ENCODE measurements at regions not wholly inside any gene's neighbourhood (a gene's known extent, or its start where the extent isn't known, plus 50 kb on each side); places are given as distances from the start of the nearest gene placed in this dataset.

DNA sequence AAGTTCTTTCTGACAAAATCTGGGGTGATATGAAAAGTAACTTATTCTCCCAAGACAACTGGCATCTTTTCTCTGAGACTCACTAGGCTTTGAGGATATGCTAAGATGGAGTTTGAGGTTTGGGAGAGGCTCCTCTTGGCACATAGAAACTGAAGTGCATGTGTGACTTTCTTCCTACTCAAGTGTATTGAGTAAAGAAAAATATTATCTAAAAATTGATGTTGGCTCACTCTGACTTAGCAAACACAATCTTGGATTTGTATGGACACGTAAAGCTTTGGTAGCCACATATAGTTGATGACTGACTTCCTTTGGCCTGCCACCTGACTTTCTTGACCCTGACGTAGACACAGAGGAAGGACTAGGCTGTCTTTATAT, 71.1 kb upstream of the KLF12 start:
- no peaks in the 10 kb centered on the region for H3K4me1 ChIP-seq (ENCODE audit: control insufficient read depth, insufficient read depth, low read length)
- no peak for ATAC-seq
- no peaks in the 10 kb centered on the region for H3K9me3 ChIP-seq (ENCODE audit: control insufficient read depth, insufficient read depth, low read depth, low read length)
- no peak overlapping the region for H3K27ac ChIP-seq (ENCODE audit: low read length)
- in situ Hi-C loops (cut with HindIII; ENCODE audit: low pct_unique_long_range_greater_than_20kb, low sequenced_read_pairs) = no loop called here
- no peak for TF ChIP-seq POLR2AphosphoS5 (IDR thresholded peaks at IDR 0.05; ENCODE audit: low read depth, low read length)
- no peak for TF ChIP-seq TCF7L2 (IDR thresholded peaks at IDR 0.05; ENCODE audit: low read depth, low read length)
- no peak for TF ChIP-seq REST (IDR thresholded peaks at IDR 0.05; ENCODE audit: insufficient read depth in 1 of 2, low read depth in 2 of 2, low read length in 1 of 2)
- no peak for TF ChIP-seq SIN3A (IDR thresholded peaks at IDR 0.05; ENCODE audit: borderline replicate concordance, insufficient read depth, low read depth, low read length)
- TF ChIP-seq, protein P1, sequence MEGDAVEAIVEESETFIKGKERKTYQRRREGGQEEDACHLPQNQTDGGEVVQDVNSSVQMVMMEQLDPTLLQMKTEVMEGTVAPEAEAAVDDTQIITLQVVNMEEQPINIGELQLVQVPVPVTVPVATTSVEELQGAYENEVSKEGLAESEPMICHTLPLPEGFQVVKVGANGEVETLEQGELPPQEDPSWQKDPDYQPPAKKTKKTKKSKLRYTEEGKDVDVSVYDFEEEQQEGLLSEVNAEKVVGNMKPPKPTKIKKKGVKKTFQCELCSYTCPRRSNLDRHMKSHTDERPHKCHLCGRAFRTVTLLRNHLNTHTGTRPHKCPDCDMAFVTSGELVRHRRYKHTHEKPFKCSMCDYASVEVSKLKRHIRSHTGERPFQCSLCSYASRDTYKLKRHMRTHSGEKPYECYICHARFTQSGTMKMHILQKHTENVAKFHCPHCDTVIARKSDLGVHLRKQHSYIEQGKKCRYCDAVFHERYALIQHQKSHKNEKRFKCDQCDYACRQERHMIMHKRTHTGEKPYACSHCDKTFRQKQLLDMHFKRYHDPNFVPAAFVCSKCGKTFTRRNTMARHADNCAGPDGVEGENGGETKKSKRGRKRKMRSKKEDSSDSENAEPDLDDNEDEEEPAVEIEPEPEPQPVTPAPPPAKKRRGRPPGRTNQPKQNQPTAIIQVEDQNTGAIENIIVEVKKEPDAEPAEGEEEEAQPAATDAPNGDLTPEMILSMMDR (IDR thresholded peaks at IDR 0.05) = no peak
- no peak for DNase-seq (ENCODE audit: low read depth, low spot score)
- H3K27me3 ChIP-seq (ENCODE audit: control insufficient read depth, insufficient read depth, low read length) = no peaks in the 10 kb centered on the region
- ChIA-PET POLR2A (no interaction called here), CTCF (no interaction called here)
- H3K36me3 ChIP-seq (ENCODE audit: control insufficient read depth, insufficient read depth, low read length) = no peaks in the 10 kb centered on the region
- BruUV-seq (replicated peaks) = no TSS peak
- no peak overlapping the region for H3K4me3 ChIP-seq (ENCODE audit: low read depth in 2 of 2, low read length in 2 of 2)
- intact Hi-C loops (cut with micrococcal nuclease; ENCODE audit: unreplicated experiment) = no loop called here

DNA sequence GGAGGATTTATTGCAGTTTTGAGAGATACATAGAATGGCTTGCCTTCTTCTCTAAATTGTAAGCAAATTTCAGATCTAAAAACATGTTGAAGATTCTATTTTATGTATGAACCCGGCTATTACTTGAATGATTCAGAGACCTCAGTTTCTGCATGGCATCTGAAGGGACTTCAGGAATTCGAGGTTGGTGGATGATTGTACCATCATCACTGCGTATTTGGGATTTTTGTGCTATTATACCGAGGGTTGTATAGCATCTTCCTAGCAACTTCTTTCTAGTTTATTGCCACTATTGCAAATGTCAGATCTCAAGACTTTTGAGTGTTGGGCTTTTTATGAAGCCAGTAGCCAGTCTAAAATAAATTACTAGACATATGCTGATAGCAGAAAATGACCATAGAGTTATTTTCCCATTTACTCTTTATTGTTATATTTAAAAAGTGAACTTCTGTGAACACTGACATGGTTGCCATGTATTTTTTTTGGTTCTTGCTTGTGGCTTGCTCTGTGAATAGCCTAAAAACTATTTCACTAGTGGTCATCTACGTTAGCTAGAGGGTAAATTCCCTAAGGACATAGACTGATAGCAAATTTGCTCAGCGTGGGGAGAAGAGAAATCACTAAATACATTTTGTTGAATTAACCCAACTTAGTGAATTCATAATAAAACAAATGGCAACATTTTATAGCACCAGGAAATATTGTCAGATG, 70.6 kb upstream of the KLF12 start:
- H3K27me3 ChIP-seq (ENCODE audit: control insufficient read depth, insufficient read depth, low read length) = no peaks in the 10 kb centered on the region
- intact Hi-C loops (cut with micrococcal nuclease; ENCODE audit: unreplicated experiment) = no loop called here
- H3K4me1 ChIP-seq (ENCODE audit: control insufficient read depth, insufficient read depth, low read length) = no peaks in the 10 kb centered on the region
- no peak overlapping the region for H3K27ac ChIP-seq (ENCODE audit: low read length)
- H3K9me3 ChIP-seq (ENCODE audit: control insufficient read depth, insufficient read depth, low read depth, low read length) = no peaks in the 10 kb centered on the region
- ATAC-seq = no peak
- in situ Hi-C loops (cut with HindIII; ENCODE audit: low pct_unique_long_range_greater_than_20kb, low sequenced_read_pairs) = no loop called here
- no peaks in the 10 kb centered on the region for H3K36me3 ChIP-seq (ENCODE audit: control insufficient read depth, insufficient read depth, low read length)
- TF ChIP-seq, protein P1 (IDR thresholded peaks at IDR 0.05) = no peak
- TF ChIP-seq POLR2AphosphoS5 (IDR thresholded peaks at IDR 0.05; ENCODE audit: low read depth, low read length) (no peak), REST (IDR thresholded peaks at IDR 0.05; ENCODE audit: insufficient read depth in 1 of 2, low read depth in 2 of 2, low read length in 1 of 2) (no peak), SIN3A (IDR thresholded peaks at IDR 0.05; ENCODE audit: borderline replicate concordance, insufficient read depth, low read depth, low read length) (no peak), TCF7L2 (IDR thresholded peaks at IDR 0.05; ENCODE audit: low read depth, low read length) (no peak)
- no peak overlapping the region for H3K4me3 ChIP-seq (ENCODE audit: low read depth in 2 of 2, low read length in 2 of 2)
- BruUV-seq (replicated peaks) = no TSS peak
- DNase-seq (ENCODE audit: low read depth, low spot score) = no peak
- ChIA-PET CTCF (no interaction called here), POLR2A (no interaction called here)

Measured in Panc1 (cell line).